ENCODE measurements at regions not wholly inside any gene's neighbourhood (a gene's known extent, or its start where the extent isn't known, plus 50 kb on each side); places are given as distances from the start of the nearest gene placed in this dataset.

- Mint-ChIP-seq H3K27ac (no peak overlapping the region), H3K4me1 (ENCODE audit: low read depth) (no peaks in the 10 kb centered on the region), H3K36me3 (ENCODE audit: low read depth) (no peaks in the 10 kb centered on the region), H3K9me3 (no peaks in the 10 kb centered on the region), H3K27me3 (no peaks in the 10 kb centered on the region), H3K4me3 (no peak overlapping the region)
- DNase-seq, result no peak
Observed at GRCh38 chr7:21029006-21029405, 242.3 kb upstream of the SP8 start.

GRCh38 chr7:21030237-21030871, 243.7 kb upstream of the SP8 start:
- no peak for DNase-seq
- no peak overlapping the region for H3K4me3 Mint-ChIP-seq
- H3K9me3 Mint-ChIP-seq, result no peaks in the 10 kb centered on the region
- H3K4me1 Mint-ChIP-seq (ENCODE audit: low read depth), result no peaks in the 10 kb centered on the region
- no peak overlapping the region for H3K27ac Mint-ChIP-seq
- no peaks in the 10 kb centered on the region for H3K27me3 Mint-ChIP-seq
- H3K36me3 Mint-ChIP-seq (ENCODE audit: low read depth), result no peaks in the 10 kb centered on the region

- Mint-ChIP-seq H3K4me3 (no peak overlapping the region), H3K27ac (no peak overlapping the region), H3K9me3 (no peaks in the 10 kb centered on the region), H3K36me3 (ENCODE audit: low read depth) (no peaks in the 10 kb centered on the region), H3K27me3 (no peaks in the 10 kb centered on the region), H3K4me1 (ENCODE audit: low read depth) (no peaks in the 10 kb centered on the region)
- DNase-seq, result no peak
Observed at GRCh38 chr7:21041252-21041651, 254.6 kb upstream of the SP8 start.

GRCh38 chr7:21041666-21042065, 255.0 kb upstream of the SP8 start:
- Mint-ChIP-seq H3K36me3 (ENCODE audit: low read depth) (no peaks in the 10 kb centered on the region), H3K9me3 (no peaks in the 10 kb centered on the region), H3K27ac (no peak overlapping the region), H3K4me1 (ENCODE audit: low read depth) (no peaks in the 10 kb centered on the region), H3K4me3 (no peak overlapping the region), H3K27me3 (no peaks in the 10 kb centered on the region)
- DNase-seq, result no peak

- Mint-ChIP-seq H3K36me3 (ENCODE audit: low read depth) (no peaks in the 10 kb centered on the region), H3K27ac (no peak overlapping the region), H3K9me3 (no peaks in the 10 kb centered on the region), H3K27me3 (no peaks in the 10 kb centered on the region), H3K4me3 (no peak overlapping the region), H3K4me1 (ENCODE audit: low read depth) (no peaks in the 10 kb centered on the region)
- no peak for DNase-seq
Observed at GRCh38 chr7:21044384-21044783, 257.7 kb upstream of the SP8 start.

GRCh38 chr7:21044913-21045568, 258.4 kb upstream of the SP8 start:
- H3K4me3 Mint-ChIP-seq, result no peak overlapping the region
- no peaks in the 10 kb centered on the region for H3K9me3 Mint-ChIP-seq
- no peak for DNase-seq
- H3K27me3 Mint-ChIP-seq, result no peaks in the 10 kb centered on the region
- no peaks in the 10 kb centered on the region for H3K4me1 Mint-ChIP-seq (ENCODE audit: low read depth)
- no peaks in the 10 kb centered on the region for H3K36me3 Mint-ChIP-seq (ENCODE audit: low read depth)
- H3K27ac Mint-ChIP-seq, result no peak overlapping the region

GRCh38 chr7:21051865-21052264, 265.2 kb upstream of the SP8 start:
- DNase-seq, result no peak
- H3K36me3 Mint-ChIP-seq (ENCODE audit: low read depth), result no peaks in the 10 kb centered on the region
- H3K4me3 Mint-ChIP-seq, result no peak overlapping the region
- H3K27me3 Mint-ChIP-seq, result peaks cover 2% of the 10 kb centered on the region
- no peaks in the 10 kb centered on the region for H3K9me3 Mint-ChIP-seq
- H3K27ac Mint-ChIP-seq, result no peak overlapping the region
- H3K4me1 Mint-ChIP-seq (ENCODE audit: low read depth), result no peaks in the 10 kb centered on the region

GRCh38 chr7:21054427-21055112, 267.9 kb upstream of the SP8 start:
- no peaks in the 10 kb centered on the region for H3K9me3 Mint-ChIP-seq

GRCh38 chr7:21059069-21059468, 272.4 kb upstream of the SP8 start:
- H3K27me3 Mint-ChIP-seq, result peaks cover 8% of the 10 kb centered on the region

More at GRCh38 chr7:21054427-21055112, 267.9 kb upstream of the SP8 start:
- peaks cover 5% of the 10 kb centered on the region for H3K27me3 Mint-ChIP-seq
- H3K4me3 Mint-ChIP-seq, result no peak overlapping the region
- no peak overlapping the region for H3K27ac Mint-ChIP-seq
- H3K36me3 Mint-ChIP-seq (ENCODE audit: low read depth), result no peaks in the 10 kb centered on the region
- H3K4me1 Mint-ChIP-seq (ENCODE audit: low read depth), result no peaks in the 10 kb centered on the region
- DNase-seq, result no peak

GRCh38 chr7:21063106-21063505, 276.4 kb upstream of the SP8 start:
- Mint-ChIP-seq H3K27ac (no peak overlapping the region), H3K4me1 (ENCODE audit: low read depth) (no peaks in the 10 kb centered on the region), H3K36me3 (ENCODE audit: low read depth) (no peaks in the 10 kb centered on the region), H3K27me3 (peaks cover 10% of the 10 kb centered on the region), H3K4me3 (no peak overlapping the region), H3K9me3 (peaks cover 2% of the 10 kb centered on the region)
- no peak for DNase-seq

More at GRCh38 chr7:21059069-21059468, 272.4 kb upstream of the SP8 start:
- no peak overlapping the region for H3K4me3 Mint-ChIP-seq
- H3K36me3 Mint-ChIP-seq (ENCODE audit: low read depth), result no peaks in the 10 kb centered on the region
- H3K27ac Mint-ChIP-seq, result no peak overlapping the region
- no peaks in the 10 kb centered on the region for H3K4me1 Mint-ChIP-seq (ENCODE audit: low read depth)
- no peak for DNase-seq
- peaks cover 2% of the 10 kb centered on the region for H3K9me3 Mint-ChIP-seq

- peaks cover 6% of the 10 kb centered on the region for H3K27me3 Mint-ChIP-seq
- H3K27ac Mint-ChIP-seq, result no peak overlapping the region
- H3K4me1 Mint-ChIP-seq (ENCODE audit: low read depth), result no peaks in the 10 kb centered on the region
- no peak overlapping the region for H3K4me3 Mint-ChIP-seq
- H3K36me3 Mint-ChIP-seq (ENCODE audit: low read depth), result no peaks in the 10 kb centered on the region
- peaks cover 2% of the 10 kb centered on the region for H3K9me3 Mint-ChIP-seq
- DNase-seq, result no peak
Observed at GRCh38 chr7:21064698-21065648, 278.3 kb upstream of the SP8 start.

- Mint-ChIP-seq H3K27ac (no peak overlapping the region), H3K9me3 (peaks cover 2% of the 10 kb centered on the region), H3K4me3 (no peak overlapping the region), H3K4me1 (ENCODE audit: low read depth) (no peaks in the 10 kb centered on the region), H3K36me3 (ENCODE audit: low read depth) (no peaks in the 10 kb centered on the region), H3K27me3 (peaks cover 3% of the 10 kb centered on the region)
- no peak for DNase-seq
Observed at GRCh38 chr7:21066221-21066620, 279.5 kb upstream of the SP8 start.

- peaks cover 2% of the 10 kb centered on the region for H3K9me3 Mint-ChIP-seq
- no peak overlapping the region for H3K4me3 Mint-ChIP-seq
- no peaks in the 10 kb centered on the region for H3K36me3 Mint-ChIP-seq (ENCODE audit: low read depth)
- peaks cover 3% of the 10 kb centered on the region for H3K27me3 Mint-ChIP-seq
- no peaks in the 10 kb centered on the region for H3K4me1 Mint-ChIP-seq (ENCODE audit: low read depth)
- no peak overlapping the region for H3K27ac Mint-ChIP-seq
- no peak for DNase-seq
Observed at GRCh38 chr7:21067216-21067615, 280.5 kb upstream of the SP8 start.

- Mint-ChIP-seq H3K4me1 (ENCODE audit: low read depth) (no peaks in the 10 kb centered on the region), H3K27me3 (peaks cover 3% of the 10 kb centered on the region), H3K4me3 (no peak overlapping the region), H3K27ac (no peak overlapping the region), H3K9me3 (no peaks in the 10 kb centered on the region), H3K36me3 (ENCODE audit: low read depth) (no peaks in the 10 kb centered on the region)
- DNase-seq, result no peak
Observed at GRCh38 chr7:21070571-21071090, 283.9 kb upstream of the SP8 start.
